GM19455 (cell line): ENCODE measurements at regions not wholly inside any gene's neighbourhood (a gene's known extent, or its start where the extent isn't known, plus 50 kb on each side); places are given as distances from the start of the nearest gene placed in this dataset.
"Not testable (repeated sequence)": the region's sequence is repeated elsewhere in the genome, so short reads cannot be mapped to it uniquely, and the experiment has no call there.

Source experiments
- ATAC-seq: cut with Tn5 transposase; IDR thresholded peaks from one replicate; pipeline ENCODE4 v1.9.1; 2021; ENCODE audit not compliant: unreplicated experiment

GRCh38 chr9:40909821-40910220, 218.7 kb downstream of the FOXD4L6 start:
- ATAC-seq: no peak

GRCh38 chr9:40909111-40909510, 219.4 kb downstream of the FOXD4L6 start:
- ATAC-seq: not testable (repeated sequence)

GRCh38 chr9:40907657-40908624, 220.5 kb downstream of the FOXD4L6 start:
- no peak for ATAC-seq

- ATAC-seq: not testable (repeated sequence)
Measured at GRCh38 chr9:40906879-40907278, 221.6 kb downstream of the FOXD4L6 start.

GRCh38 chr9:40892315-40892714, 236.2 kb downstream of the FOXD4L6 start:
- not testable (repeated sequence) for ATAC-seq

GRCh38 chr9:40885858-40886257, 242.6 kb downstream of the FOXD4L6 start:
- not testable (repeated sequence) for ATAC-seq

- not testable (repeated sequence) for ATAC-seq
Measured at GRCh38 chr9:40884902-40885490, 243.5 kb downstream of the FOXD4L6 start.

GRCh38 chr9:40884072-40884901, 244.2 kb downstream of the FOXD4L6 start:
- no peak for ATAC-seq

GRCh38 chr9:40883423-40884071, 244.9 kb downstream of the FOXD4L6 start:
- ATAC-seq: not testable (repeated sequence)

- not testable (repeated sequence) for ATAC-seq
Measured at GRCh38 chr9:40873753-40874295, 254.7 kb downstream of the FOXD4L6 start.

- ATAC-seq: not testable (repeated sequence)
Measured at GRCh38 chr9:40868437-40868836, 260.0 kb downstream of the FOXD4L6 start.
